Ishikawa (cell line): ENCODE measurements at regions not wholly inside any gene's neighbourhood (a gene's known extent, or its start where the extent isn't known, plus 50 kb on each side); places are given as distances from the start of the nearest gene placed in this dataset.

Experiments used
- CREB1 ChIP-seq: IDR thresholded peaks from 2 replicates; pipeline ENCODE4 v1.6.1; 2012; ENCODE audit warnings: low read depth
- EP300 ChIP-seq: IDR thresholded peaks from 2 replicates; pipeline ENCODE4 v1.6.1; 2012; ENCODE audit warnings: borderline replicate concordance
- NFIC ChIP-seq: IDR thresholded peaks from 2 replicates; pipeline ENCODE4 v1.6.1; 2012
- REST ChIP-seq: IDR thresholded peaks from 2 replicates; pipeline ENCODE4 v1.6.1; 2012; ENCODE audit warnings: low read depth, mild to moderate bottlenecking
- TAF1 ChIP-seq: IDR thresholded peaks from 2 replicates; pipeline ENCODE4 v1.6.1; 2012; ENCODE audit warnings: low read depth, mild to moderate bottlenecking
- YY1 ChIP-seq: IDR thresholded peaks from 2 replicates; pipeline ENCODE4 v1.6.1; 2012; ENCODE audit warnings: low read depth
- TF ChIP-seq, protein P1 (sequence below): IDR thresholded peaks from 2 replicates; pipeline ENCODE4 v1.6.1; 2012

DNA sequence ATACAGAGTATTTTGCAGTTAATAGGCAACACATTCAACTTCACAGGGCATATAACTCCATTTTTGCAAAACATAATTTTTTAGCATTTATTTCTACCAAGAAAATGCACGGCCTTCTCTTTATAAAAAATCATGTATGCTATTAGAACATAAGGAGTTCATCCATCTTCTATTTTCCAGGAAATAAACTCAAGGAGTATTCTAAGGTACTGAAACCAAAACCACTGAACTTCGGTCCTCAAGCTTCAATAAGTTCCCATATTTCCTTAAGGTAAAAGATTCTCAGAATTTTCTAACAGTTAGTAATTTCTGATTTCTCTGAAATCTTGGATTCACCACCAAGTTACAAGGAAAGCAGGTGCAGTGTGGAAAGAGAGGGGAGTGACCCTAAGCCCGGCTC, 113.3 kb upstream of the DIO2 start:
- TF ChIP-seq, protein P1, sequence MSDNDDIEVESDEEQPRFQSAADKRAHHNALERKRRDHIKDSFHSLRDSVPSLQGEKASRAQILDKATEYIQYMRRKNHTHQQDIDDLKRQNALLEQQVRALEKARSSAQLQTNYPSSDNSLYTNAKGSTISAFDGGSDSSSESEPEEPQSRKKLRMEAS, result no peak
- TF ChIP-seq YY1 (no peak), EP300 (no peak), TAF1 (no peak), CREB1 (no peak), NFIC (no peak), REST (no peak)
